GM18873 (cell line): ENCODE measurements at regions not wholly inside any gene's neighbourhood (a gene's known extent, or its start where the extent isn't known, plus 50 kb on each side); places are given as distances from the start of the nearest gene placed in this dataset.

ENCODE experiments used
- ATAC-seq: cut with Tn5 transposase; IDR thresholded peaks from one replicate; pipeline ENCODE4 v1.9.1; 2021; ENCODE audit warnings: mild to moderate bottlenecking, moderate library complexity, moderate number of reproducible peaks; ENCODE audit not compliant: unreplicated experiment, low FRiP score

GRCh38 chr2:6362671-6363450, 502.8 kb downstream of the CMPK2 start:
- ATAC-seq = no peak

GRCh38 chr2:6368281-6368680, 497.4 kb downstream of the CMPK2 start:
- ATAC-seq = no peak

- ATAC-seq = no peak
Measured at GRCh38 chr2:6369266-6369665, 496.4 kb downstream of the CMPK2 start.

GRCh38 chr2:6370753-6371551, 494.8 kb downstream of the CMPK2 start:
- ATAC-seq = no peak

- no peak for ATAC-seq
Measured at GRCh38 chr2:6372317-6372901, 493.3 kb downstream of the CMPK2 start.

- no peak for ATAC-seq
Measured at GRCh38 chr2:6381326-6381725, 484.4 kb downstream of the CMPK2 start.

- ATAC-seq = no peak
Measured at GRCh38 chr2:6384341-6384740, 481.4 kb downstream of the CMPK2 start.

GRCh38 chr2:6392354-6392753, 473.4 kb downstream of the CMPK2 start:
- ATAC-seq = no peak

- no peak for ATAC-seq
Measured at GRCh38 chr2:6392966-6393365, 472.7 kb downstream of the CMPK2 start.

- no peak for ATAC-seq
Measured at GRCh38 chr2:6393819-6394218, 471.9 kb downstream of the CMPK2 start.

- no peak for ATAC-seq
Measured at GRCh38 chr2:6394276-6394675, 471.4 kb downstream of the CMPK2 start.

- no peak for ATAC-seq
Measured at GRCh38 chr2:6398421-6398820, 467.3 kb downstream of the CMPK2 start.

- ATAC-seq = no peak
Measured at GRCh38 chr2:6401301-6401700, 464.4 kb downstream of the CMPK2 start.

GRCh38 chr2:6408057-6408456, 457.6 kb downstream of the CMPK2 start:
- no peak for ATAC-seq

GRCh38 chr2:6410313-6410712, 455.4 kb downstream of the CMPK2 start:
- ATAC-seq = no peak

GRCh38 chr2:6412533-6413091, 453.1 kb downstream of the CMPK2 start:
- ATAC-seq = no peak

- ATAC-seq = no peak
Measured at GRCh38 chr2:6417050-6417449, 448.7 kb downstream of the CMPK2 start.

GRCh38 chr2:6418291-6418690, 447.4 kb downstream of the CMPK2 start:
- no peak for ATAC-seq

GRCh38 chr2:6421138-6421730, 444.5 kb downstream of the CMPK2 start:
- ATAC-seq = no peak

- no peak for ATAC-seq
Measured at GRCh38 chr2:6421888-6422287, 443.8 kb downstream of the CMPK2 start.

- no peak for ATAC-seq
Measured at GRCh38 chr2:6423157-6423556, 442.6 kb downstream of the CMPK2 start.
